ENCODE measurements at regions not wholly inside any gene's neighbourhood (a gene's known extent, or its start where the extent isn't known, plus 50 kb on each side); places are given as distances from the start of the nearest gene placed in this dataset.

GRCh38 chr5:116953251-116953930 lies 378.8 kb upstream of the SEMA6A start:
- no peak for TF ChIP-seq ZNF512 (CRISPR knock-in tag; IDR thresholded peaks at IDR 0.05; ENCODE audit: borderline replicate concordance)
- TF ChIP-seq CREM (CRISPR knock-in tag; IDR thresholded peaks at IDR 0.05): no peak
- no peak for TF ChIP-seq E2F1 (CRISPR knock-in tag; IDR thresholded peaks at IDR 0.05)
- no peak for TF ChIP-seq NR3C1 (CRISPR knock-in tag; conservative IDR thresholded peaks at IDR 0.05; ENCODE audit: low read depth)
- TF ChIP-seq CTCF (IDR thresholded peaks at IDR 0.05): no peak
- TF ChIP-seq ATF1 (CRISPR knock-in tag; IDR thresholded peaks at IDR 0.05): no peak
- no peak for TF ChIP-seq FOXJ3 (CRISPR knock-in tag; IDR thresholded peaks at IDR 0.05; ENCODE audit: borderline replicate concordance)
